GM18867 (cell line): ENCODE measurements at regions not wholly inside any gene's neighbourhood (a gene's known extent, or its start where the extent isn't known, plus 50 kb on each side); places are given as distances from the start of the nearest gene placed in this dataset.

Experiments
- ATAC-seq: cut with Tn5 transposase; IDR thresholded peaks from one replicate; pipeline ENCODE4 v1.9.1; 2021; ENCODE audit warnings: mild to moderate bottlenecking, moderate library complexity; ENCODE audit not compliant: unreplicated experiment

- no peak for ATAC-seq
These were observed 161.4 kb upstream of the DAB2 start for GRCh38 chr5:39586185-39586584.

- no peak for ATAC-seq
These were observed 160.1 kb upstream of the DAB2 start for GRCh38 chr5:39584927-39585326.

- no peak for ATAC-seq
These were observed 156.1 kb upstream of the DAB2 start for GRCh38 chr5:39580702-39581453.

- no peak for ATAC-seq
These were observed 155.0 kb upstream of the DAB2 start for GRCh38 chr5:39579750-39580149.

- ATAC-seq = no peak
These were observed 154.2 kb upstream of the DAB2 start for GRCh38 chr5:39578887-39579497.

- ATAC-seq = no peak
These were observed 152.7 kb upstream of the DAB2 start for GRCh38 chr5:39577529-39577928.

- peak; percentile 76 for ATAC-seq
These were observed 145.7 kb upstream of the DAB2 start for GRCh38 chr5:39570403-39571027.

GRCh38 chr5:39569857-39570256 lies 145.1 kb upstream of the DAB2 start:
- no peak for ATAC-seq

GRCh38 chr5:39566891-39567290 lies 142.1 kb upstream of the DAB2 start:
- no peak for ATAC-seq

GRCh38 chr5:39566029-39566428 lies 141.2 kb upstream of the DAB2 start:
- no peak for ATAC-seq

GRCh38 chr5:39561421-39561820 lies 136.6 kb upstream of the DAB2 start:
- no peak for ATAC-seq

GRCh38 chr5:39560726-39561125 lies 135.9 kb upstream of the DAB2 start:
- no peak for ATAC-seq

GRCh38 chr5:39559923-39560322 lies 135.1 kb upstream of the DAB2 start:
- ATAC-seq = no peak

GRCh38 chr5:39558541-39558940 lies 133.8 kb upstream of the DAB2 start:
- ATAC-seq = no peak

GRCh38 chr5:39555788-39556187 lies 131.0 kb upstream of the DAB2 start:
- ATAC-seq = no peak

GRCh38 chr5:39547553-39548154 lies 122.9 kb upstream of the DAB2 start:
- no peak for ATAC-seq

GRCh38 chr5:39544941-39545340 lies 120.2 kb upstream of the DAB2 start:
- no peak for ATAC-seq

GRCh38 chr5:39543335-39543734 lies 118.6 kb upstream of the DAB2 start:
- ATAC-seq = no peak

GRCh38 chr5:39542511-39543285 lies 117.9 kb upstream of the DAB2 start:
- no peak for ATAC-seq

GRCh38 chr5:39541920-39542319 lies 117.1 kb upstream of the DAB2 start:
- ATAC-seq = no peak

GRCh38 chr5:39539470-39539869 lies 114.7 kb upstream of the DAB2 start:
- ATAC-seq = no peak
